GM18951 (cell line): ENCODE measurements at regions not wholly inside any gene's neighbourhood (a gene's known extent, or its start where the extent isn't known, plus 50 kb on each side); places are given as distances from the start of the nearest gene placed in this dataset.

ENCODE experiments used
- POLR2A ChIP-seq: IDR thresholded peaks from 4 replicates; pipeline ENCODE4 v1.6.1; 2011; ENCODE audit warnings: mild to moderate bottlenecking; ENCODE audit not compliant: insufficient read length, insufficient read depth; ENCODE audit errors: extremely low read depth
- in situ Hi-C: fragments of 300-500 bp; cut with MboI; formaldehyde crosslinking; loops from one replicate; pipeline ENCODE4 v1.12.0; 2022; ENCODE audit warnings: low sequenced_read_pairs, mixed read lengths, inconsistent platforms; ENCODE audit not compliant: unreplicated experiment

GRCh38 chr4:24476282-24476681 is 108.1 kb downstream of the DHX15 start:
- TF ChIP-seq POLR2A = no peak
- in situ Hi-C loops = loop anchor here (25.0 kb wide), 1 partner anchor 211 kb away; no protein-coding TSS in a partner anchor

- TF ChIP-seq POLR2A = no peak
- in situ Hi-C loops = loop anchor here (25.0 kb wide), 1 partner anchor 212 kb away; no protein-coding TSS in a partner anchor
These were observed 108.6 kb downstream of the DHX15 start for GRCh38 chr4:24475756-24476155.

- in situ Hi-C loops = no loop called here
- TF ChIP-seq POLR2A = no peak
These were observed 111.0 kb downstream of the DHX15 start for GRCh38 chr4:24473309-24473721.

- in situ Hi-C loops = no loop called here
- TF ChIP-seq POLR2A = no peak
These were observed 111.6 kb downstream of the DHX15 start for GRCh38 chr4:24472514-24473308.

- no peak for TF ChIP-seq POLR2A
- in situ Hi-C loops = no loop called here
These were observed 112.2 kb downstream of the DHX15 start for GRCh38 chr4:24472161-24472510.

GRCh38 chr4:24471486-24472160 is 112.7 kb downstream of the DHX15 start:
- no peak for TF ChIP-seq POLR2A
- in situ Hi-C loops = no loop called here

- in situ Hi-C loops = no loop called here
- no peak for TF ChIP-seq POLR2A
These were observed 113.5 kb downstream of the DHX15 start for GRCh38 chr4:24470666-24471485.

GRCh38 chr4:24468071-24468470 is 116.3 kb downstream of the DHX15 start:
- TF ChIP-seq POLR2A = no peak
- in situ Hi-C loops = no loop called here

- in situ Hi-C loops = no loop called here
- no peak for TF ChIP-seq POLR2A
These were observed 119.8 kb downstream of the DHX15 start for GRCh38 chr4:24464566-24464965.

- no peak for TF ChIP-seq POLR2A
- in situ Hi-C loops = no loop called here
These were observed 127.9 kb downstream of the DHX15 start for GRCh38 chr4:24456431-24456830.

- in situ Hi-C loops = no loop called here
- no peak for TF ChIP-seq POLR2A
These were observed 130.4 kb downstream of the DHX15 start for GRCh38 chr4:24453951-24454350.

- TF ChIP-seq POLR2A = no peak
- in situ Hi-C loops = no loop called here
These were observed 132.5 kb downstream of the DHX15 start for GRCh38 chr4:24451870-24452269.

- in situ Hi-C loops = no loop called here
These were observed 141.2 kb downstream of the DHX15 start for GRCh38 chr4:24443200-24443599.

GRCh38 chr4:24440765-24441164 is 143.6 kb downstream of the DHX15 start:
- in situ Hi-C loops = no loop called here
- no peak for TF ChIP-seq POLR2A

More at GRCh38 chr4:24443200-24443599, 141.2 kb downstream of the DHX15 start:
- no peak for TF ChIP-seq POLR2A

GRCh38 chr4:24434241-24434640 is 150.1 kb downstream of the DHX15 start:
- in situ Hi-C loops = no loop called here
- no peak for TF ChIP-seq POLR2A
